SH-SY5Y (cell line): ENCODE measurements at regions not wholly inside any gene's neighbourhood (a gene's known extent, or its start where the extent isn't known, plus 50 kb on each side); places are given as distances from the start of the nearest gene placed in this dataset.

Experiments
- GATA2 ChIP-seq: IDR thresholded peaks from 2 replicates; pipeline ENCODE4 v1.6.1; 2011; ENCODE audit warnings: mild to moderate bottlenecking, low read depth, low read length
- GATA3 ChIP-seq: IDR thresholded peaks from 2 replicates; pipeline ENCODE4 v1.6.1; 2011; ENCODE audit warnings: low read depth, mild to moderate bottlenecking, low read length, moderate library complexity

GRCh38 chr10:128626397-128627000, 500.3 kb upstream of the MKI67 start:
- TF ChIP-seq GATA2 (no peak), GATA3 (no peak)

DNA sequence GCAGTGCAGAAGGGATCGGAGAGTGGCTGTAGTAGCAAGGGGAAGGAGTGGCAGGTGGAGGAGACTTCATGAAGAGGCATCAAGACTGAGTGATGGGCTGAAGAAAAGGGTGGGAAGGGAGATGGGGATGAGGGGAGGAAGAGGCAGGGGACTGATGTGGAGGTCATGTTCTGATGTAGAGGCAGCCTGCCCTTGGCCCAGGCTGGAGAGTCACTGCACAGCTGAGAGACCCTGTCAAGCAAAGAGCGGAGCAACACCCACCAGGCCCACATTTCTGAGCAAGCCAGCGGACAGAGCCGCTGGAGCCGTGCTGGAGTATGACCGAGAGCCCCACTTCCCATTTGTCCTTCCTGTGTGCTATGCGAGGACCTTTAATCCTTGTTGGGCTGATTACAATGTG, 501.6 kb upstream of the MKI67 start:
- no peak for TF ChIP-seq GATA3
- TF ChIP-seq GATA2 = no peak

DNA sequence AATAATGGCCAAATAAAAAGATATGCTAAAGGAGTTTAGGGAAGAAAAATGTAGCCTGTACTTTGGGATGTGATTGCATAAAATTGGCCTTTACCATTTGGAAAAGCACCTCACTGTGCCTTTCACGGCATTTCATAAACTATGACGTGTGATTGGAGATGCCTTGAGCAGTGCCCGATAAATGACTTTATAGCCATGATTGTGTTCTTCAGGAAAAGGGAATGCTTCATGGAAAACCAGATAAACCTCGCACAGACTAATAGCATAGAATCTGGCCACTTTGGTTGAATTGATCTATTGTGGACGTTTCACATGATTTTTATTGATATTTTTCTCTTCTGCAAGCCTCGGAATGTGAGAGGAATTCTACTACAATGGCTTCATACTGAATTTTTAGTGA, 502.0 kb upstream of the MKI67 start:
- no peak for TF ChIP-seq GATA2
- no peak for TF ChIP-seq GATA3

GRCh38 chr10:128629111-128630096, 503.2 kb upstream of the MKI67 start:
- TF ChIP-seq GATA2 = no peak
- no peak for TF ChIP-seq GATA3

GRCh38 chr10:128630787-128631252, 504.6 kb upstream of the MKI67 start:
- TF ChIP-seq GATA2 = no peak
- no peak for TF ChIP-seq GATA3

DNA sequence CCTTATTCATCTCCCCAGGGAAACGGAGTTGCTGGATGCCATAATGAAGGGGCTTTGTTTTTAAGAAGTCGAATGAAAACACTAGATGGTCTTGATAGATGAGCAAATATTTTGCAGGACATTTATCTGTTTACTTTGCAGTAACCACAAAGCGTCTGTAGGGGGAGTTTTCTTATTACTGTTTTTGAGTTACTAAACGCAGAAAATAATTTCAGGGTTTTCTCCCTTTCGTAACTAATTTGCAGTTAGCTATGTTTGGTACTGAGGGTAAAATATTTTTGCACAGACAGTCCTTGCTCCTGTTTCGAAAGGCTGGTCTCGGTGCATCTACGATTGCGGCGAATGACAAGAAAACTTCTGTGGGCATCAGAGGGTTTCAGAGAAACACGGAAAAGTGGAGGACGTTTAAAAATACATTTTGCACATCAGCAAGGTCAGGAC, 505.6 kb upstream of the MKI67 start:
- TF ChIP-seq GATA2 (no peak), GATA3 (no peak)

GRCh38 chr10:128632694-128633093, 506.5 kb upstream of the MKI67 start:
- TF ChIP-seq GATA2 (no peak), GATA3 (no peak)

DNA sequence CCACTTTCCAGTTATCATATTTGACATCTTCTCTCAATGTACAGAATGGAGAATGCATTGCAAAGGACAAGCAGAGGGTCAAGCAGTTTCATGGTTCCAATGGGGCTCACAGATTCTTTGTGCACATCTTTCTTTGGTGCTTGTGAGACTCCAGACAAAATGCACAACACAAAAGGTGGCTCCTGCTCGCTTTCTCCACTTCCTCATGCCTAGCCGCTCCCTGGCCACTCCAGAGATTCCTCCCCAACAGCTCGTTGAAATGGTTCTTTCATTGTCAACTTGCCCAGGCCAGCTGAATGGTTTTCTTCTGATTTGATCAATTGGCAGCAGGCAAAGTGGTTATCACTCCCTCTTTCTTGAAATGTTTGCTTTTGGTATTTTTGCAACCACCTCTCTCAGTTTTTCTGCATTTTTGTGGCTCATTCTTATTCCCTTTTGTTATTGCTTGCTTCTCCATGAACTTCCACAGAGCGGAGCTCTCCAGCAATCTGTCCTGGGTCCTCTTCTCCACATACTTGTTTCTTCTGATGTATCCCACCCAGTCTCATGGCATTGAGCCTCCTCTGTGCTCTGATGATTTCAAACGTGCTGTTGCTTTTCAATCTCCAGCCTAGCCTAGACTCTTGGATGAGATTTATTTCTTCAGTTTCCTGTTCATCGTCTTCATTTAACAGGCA, 507.8 kb upstream of the MKI67 start:
- TF ChIP-seq GATA3 (no peak), GATA2 (no peak)

- TF ChIP-seq GATA2 (no peak), GATA3 (no peak)
These were observed 515.8 kb upstream of the MKI67 start for GRCh38 chr10:128642023-128642422.

DNA sequence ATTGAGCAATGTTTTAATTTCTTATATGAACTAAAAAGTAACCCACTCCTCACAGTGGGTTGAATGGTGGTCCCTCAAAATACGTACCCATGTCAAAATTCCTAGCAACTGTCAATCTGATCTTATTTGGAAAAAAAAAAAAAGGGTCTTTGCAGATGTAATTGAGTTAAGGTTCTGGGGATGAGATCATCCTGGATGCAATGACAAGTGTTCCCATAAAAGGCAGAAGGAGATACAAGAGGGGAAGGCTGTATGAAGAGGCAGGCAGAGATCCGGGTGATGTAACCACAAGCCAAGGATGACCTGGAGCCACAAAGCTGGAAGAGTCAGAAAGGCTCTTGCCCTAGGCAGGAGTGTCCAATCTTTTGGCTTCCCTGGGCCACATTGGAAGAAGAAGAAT, 516.3 kb upstream of the MKI67 start:
- no peak for TF ChIP-seq GATA2
- no peak for TF ChIP-seq GATA3

GRCh38 chr10:128643658-128644057, 517.4 kb upstream of the MKI67 start:
- no peak for TF ChIP-seq GATA3
- TF ChIP-seq GATA2 = no peak

- TF ChIP-seq GATA3 = no peak
- no peak for TF ChIP-seq GATA2
These were observed 519.3 kb upstream of the MKI67 start for GRCh38 chr10:128645486-128645885.

- TF ChIP-seq GATA2 (no peak), GATA3 (no peak)
These were observed 520.7 kb upstream of the MKI67 start for GRCh38 chr10:128646956-128647355.

DNA sequence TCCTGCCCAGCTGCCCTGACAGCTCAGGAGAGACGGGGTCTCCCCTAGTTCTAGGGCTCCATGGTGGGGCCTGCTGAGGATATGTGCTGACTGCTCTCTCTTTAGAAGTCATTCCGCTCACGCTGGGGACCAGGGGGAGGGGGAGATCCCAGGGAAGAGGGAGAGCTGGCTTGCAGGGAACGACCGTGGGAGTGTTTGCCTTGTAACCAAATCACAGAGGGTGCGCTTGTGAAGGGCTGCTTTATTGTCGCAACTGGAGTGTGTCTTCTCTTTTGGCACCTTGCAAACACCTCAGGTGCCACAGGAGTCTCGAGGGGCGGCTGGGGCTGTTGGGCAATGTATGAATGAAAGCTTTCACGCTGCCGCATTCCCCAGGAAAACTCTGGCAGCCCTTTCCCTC, 531.3 kb upstream of the MKI67 start:
- TF ChIP-seq GATA2 (no peak), GATA3 (no peak)

- TF ChIP-seq GATA2 (no peak), GATA3 (no peak)
These were observed 534.5 kb upstream of the MKI67 start for GRCh38 chr10:128660726-128661125.
